OCI-LY3 (cell line): ENCODE measurements at regions not wholly inside any gene's neighbourhood (a gene's known extent, or its start where the extent isn't known, plus 50 kb on each side); places are given as distances from the start of the nearest gene placed in this dataset.

Experiments used
- H2AFZ ChIP-seq: fragments of 200-600, 300-600 bp; shearing (Covaris generic); 2 replicates; pipeline ENCODE4 v1.6.0; 2014; ENCODE audit warnings: antibody characterized with exemption, low read depth, low read length
- H3K27ac ChIP-seq: fragments of 200-600, 300-600 bp; sonication (generic); 2 replicates; pipeline ENCODE4 v1.5.1; 2014; ENCODE audit warnings: mild to moderate bottlenecking, low read length, moderate library complexity, mixed read lengths
- H3K27me3 ChIP-seq: fragments of 200-600, 300-600 bp; sonication (generic); 2 replicates; pipeline ENCODE4 v1.6.1; 2014; ENCODE audit warnings: low read depth, low read length, mixed read lengths
- H3K36me3 ChIP-seq: fragments of 200-600, 300-600 bp; sonication (generic); replicated peaks from 2 replicates; pipeline ENCODE3; 2014; ENCODE audit warnings: low read depth, low read length, mixed read lengths
- H3K4me1 ChIP-seq: fragments of 300-600, 200-600 bp; sonication (generic); 2 replicates; pipeline ENCODE4 v1.6.1; 2014; ENCODE audit warnings: low read length, mixed read lengths
- H3K4me2 ChIP-seq: fragments of 200-600, 300-600 bp; sonication (generic); 2 replicates; pipeline ENCODE4 v1.6.1; 2014; ENCODE audit warnings: low read length, mixed read lengths
- H3K4me3 ChIP-seq: fragments of 300-600, 200-600 bp; sonication (generic); 2 replicates; pipeline ENCODE4 v1.5.1; 2014; ENCODE audit warnings: antibody characterized with exemption, mild to moderate bottlenecking, low read length, moderate library complexity
- H3K79me2 ChIP-seq: fragments of 300-600, 200-600 bp; shearing (Covaris generic); 2 replicates; pipeline ENCODE4 v1.6.1; 2014; ENCODE audit warnings: mild to moderate bottlenecking, low read length, mixed read lengths
- H3K9ac ChIP-seq: fragments of 300-600, 200-600 bp; shearing (Covaris generic); 2 replicates; pipeline ENCODE4 v1.6.0; 2014; ENCODE audit warnings: mild to moderate bottlenecking, low read length, moderate library complexity
- H3K9me3 ChIP-seq: fragments of 200-600, 300-600 bp; shearing (Covaris generic); 2 replicates; pipeline ENCODE4 v1.6.1; 2014; ENCODE audit warnings: low read length, mixed read lengths; ENCODE audit not compliant: insufficient read depth
- H4K20me1 ChIP-seq: fragments of 200-600, 300-600 bp; sonication (generic); 2 replicates; pipeline ENCODE4 v1.6.1; 2016; ENCODE audit warnings: low read length, mixed read lengths; ENCODE audit not compliant: insufficient read depth
- EZH2phosphoT487 ChIP-seq: fragments of 200-600 bp; shearing (Covaris generic); IDR thresholded peaks from 2 replicates; pipeline ENCODE4 v1.6.1; 2018; ENCODE audit warnings: antibody characterized with exemption, mixed run types, low read depth
- TF ChIP-seq, protein P1 (sequence below): fragments of 200-600, 300-600 bp; sonication (generic); IDR thresholded peaks from 2 replicates; pipeline ENCODE4 v1.5.1; 2014; ENCODE audit warnings: antibody characterized with exemption, low read length, low read depth

DNA sequence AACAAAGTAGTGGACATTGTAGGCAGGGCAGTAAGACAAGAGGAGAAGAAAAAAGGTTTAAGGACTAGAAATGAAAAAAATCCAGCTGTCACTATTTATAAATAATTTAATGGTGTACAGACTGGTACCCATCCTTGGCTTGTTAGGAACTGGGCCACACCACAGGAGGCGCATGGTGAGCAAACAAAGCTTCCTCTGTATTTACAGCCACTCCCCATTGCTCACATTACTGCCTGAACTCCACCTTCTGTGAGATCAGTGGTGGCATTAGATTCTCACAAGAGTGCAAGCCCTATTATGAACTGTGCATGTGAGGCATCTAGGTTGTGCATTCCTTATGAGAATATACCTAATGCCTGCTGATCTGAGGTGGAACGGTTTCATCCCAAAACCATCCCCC lies 62.6 kb upstream of the DMAC1 start:
- Histone ChIP-seq H3K27me3 (no peaks in the 10 kb centered on the region), H3K9ac (no peak overlapping the region), H3K9me3 (no peaks in the 10 kb centered on the region), H3K79me2 (no peaks in the 10 kb centered on the region), H3K4me1 (no peaks in the 10 kb centered on the region), H3K4me2 (no peak overlapping the region), H2AFZ (no peak overlapping the region), H3K4me3 (no peak overlapping the region), H3K27ac (no peak overlapping the region), H4K20me1 (no peaks in the 10 kb centered on the region), H3K36me3 (no peaks in the 10 kb centered on the region)
- TF ChIP-seq, protein P1, sequence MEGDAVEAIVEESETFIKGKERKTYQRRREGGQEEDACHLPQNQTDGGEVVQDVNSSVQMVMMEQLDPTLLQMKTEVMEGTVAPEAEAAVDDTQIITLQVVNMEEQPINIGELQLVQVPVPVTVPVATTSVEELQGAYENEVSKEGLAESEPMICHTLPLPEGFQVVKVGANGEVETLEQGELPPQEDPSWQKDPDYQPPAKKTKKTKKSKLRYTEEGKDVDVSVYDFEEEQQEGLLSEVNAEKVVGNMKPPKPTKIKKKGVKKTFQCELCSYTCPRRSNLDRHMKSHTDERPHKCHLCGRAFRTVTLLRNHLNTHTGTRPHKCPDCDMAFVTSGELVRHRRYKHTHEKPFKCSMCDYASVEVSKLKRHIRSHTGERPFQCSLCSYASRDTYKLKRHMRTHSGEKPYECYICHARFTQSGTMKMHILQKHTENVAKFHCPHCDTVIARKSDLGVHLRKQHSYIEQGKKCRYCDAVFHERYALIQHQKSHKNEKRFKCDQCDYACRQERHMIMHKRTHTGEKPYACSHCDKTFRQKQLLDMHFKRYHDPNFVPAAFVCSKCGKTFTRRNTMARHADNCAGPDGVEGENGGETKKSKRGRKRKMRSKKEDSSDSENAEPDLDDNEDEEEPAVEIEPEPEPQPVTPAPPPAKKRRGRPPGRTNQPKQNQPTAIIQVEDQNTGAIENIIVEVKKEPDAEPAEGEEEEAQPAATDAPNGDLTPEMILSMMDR = no peak
- no peak for TF ChIP-seq EZH2phosphoT487

- no peak overlapping the region for H3K9ac ChIP-seq
- H3K9me3 ChIP-seq = no peaks in the 10 kb centered on the region
- H3K27ac ChIP-seq = no peak overlapping the region
- no peaks in the 10 kb centered on the region for H3K27me3 ChIP-seq
- no peaks in the 10 kb centered on the region for H3K4me1 ChIP-seq
- no peaks in the 10 kb centered on the region for H4K20me1 ChIP-seq
- H3K4me2 ChIP-seq = no peak overlapping the region
- H3K79me2 ChIP-seq = no peaks in the 10 kb centered on the region
- TF ChIP-seq, protein P1 = no peak
- TF ChIP-seq EZH2phosphoT487 = no peak
- no peak overlapping the region for H3K4me3 ChIP-seq
- H3K36me3 ChIP-seq = no peaks in the 10 kb centered on the region
- no peak overlapping the region for H2AFZ ChIP-seq
Observed at GRCh38 chr9:7861086-7861485, 61.5 kb upstream of the DMAC1 start.

DNA sequence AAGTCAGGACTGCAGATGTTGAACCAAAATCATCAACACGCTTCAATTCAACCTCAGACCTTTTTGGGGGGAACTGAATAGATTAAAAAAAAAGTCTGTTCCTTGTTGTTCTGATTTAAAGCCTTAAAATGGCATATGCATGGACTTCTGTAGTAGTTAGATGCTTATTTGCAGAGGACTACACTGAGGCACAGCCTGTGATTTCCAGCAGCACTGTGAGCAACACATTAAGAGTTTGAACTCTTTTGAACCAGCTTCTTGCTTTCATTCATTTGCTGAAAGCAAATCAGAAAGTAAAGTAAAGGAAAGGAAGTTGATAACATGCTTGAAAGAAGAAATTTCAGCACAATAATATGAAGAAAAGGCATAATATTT lies 60.7 kb upstream of the DMAC1 start:
- H3K4me2 ChIP-seq = no peak overlapping the region
- no peaks in the 10 kb centered on the region for H4K20me1 ChIP-seq
- no peaks in the 10 kb centered on the region for H3K9me3 ChIP-seq
- H3K27ac ChIP-seq = no peak overlapping the region
- no peaks in the 10 kb centered on the region for H3K36me3 ChIP-seq
- H3K79me2 ChIP-seq = no peaks in the 10 kb centered on the region
- H3K4me3 ChIP-seq = no peak overlapping the region
- H3K9ac ChIP-seq = no peak overlapping the region
- no peak for TF ChIP-seq EZH2phosphoT487
- TF ChIP-seq, protein P1 = no peak
- H3K4me1 ChIP-seq = no peaks in the 10 kb centered on the region
- H3K27me3 ChIP-seq = no peaks in the 10 kb centered on the region
- H2AFZ ChIP-seq = no peak overlapping the region

GRCh38 chr9:7859701-7860334 lies 60.2 kb upstream of the DMAC1 start:
- Histone ChIP-seq H3K9me3 (no peaks in the 10 kb centered on the region), H3K9ac (no peak overlapping the region), H2AFZ (no peak overlapping the region), H3K4me3 (no peak overlapping the region), H4K20me1 (no peaks in the 10 kb centered on the region), H3K27ac (no peak overlapping the region), H3K27me3 (no peaks in the 10 kb centered on the region), H3K79me2 (no peaks in the 10 kb centered on the region), H3K4me2 (no peak overlapping the region), H3K36me3 (no peaks in the 10 kb centered on the region), H3K4me1 (no peaks in the 10 kb centered on the region)
- TF ChIP-seq, protein P1 = no peak
- no peak for TF ChIP-seq EZH2phosphoT487
